Kidney epithelial cell (primary cell): ENCODE measurements at regions not wholly inside any gene's neighbourhood (a gene's known extent, or its start where the extent isn't known, plus 50 kb on each side); places are given as distances from the start of the nearest gene placed in this dataset.

ENCODE experiments used
- DNase-seq: peaks from one replicate; pipeline ENCODE4 v3.0.0-alpha.2; 2010; ENCODE audit warnings: low read depth
- H3K27me3 ChIP-seq: 2 replicates; pipeline ENCODE4 v1.6.0; 2011; ENCODE audit warnings: low read length; ENCODE audit not compliant: control insufficient read depth, insufficient read depth
- H3K36me3 ChIP-seq: 2 replicates; pipeline ENCODE4 v1.5.1; 2011; ENCODE audit warnings: low read length; ENCODE audit not compliant: control insufficient read depth, insufficient read depth
- H3K4me3 ChIP-seq: 2 replicates; pipeline ENCODE4 v1.5.1; 2011; ENCODE audit warnings: low read depth, mild to moderate bottlenecking, control low read depth, low read length
- TF ChIP-seq, protein P1 (sequence below): IDR thresholded peaks from 2 replicates; pipeline ENCODE4 v1.5.1; 2011; ENCODE audit warnings: mild to moderate bottlenecking, moderate library complexity, low read length, control low read depth, inconsistent platforms; ENCODE audit not compliant: insufficient read depth, poor library complexity, severe bottlenecking

DNA sequence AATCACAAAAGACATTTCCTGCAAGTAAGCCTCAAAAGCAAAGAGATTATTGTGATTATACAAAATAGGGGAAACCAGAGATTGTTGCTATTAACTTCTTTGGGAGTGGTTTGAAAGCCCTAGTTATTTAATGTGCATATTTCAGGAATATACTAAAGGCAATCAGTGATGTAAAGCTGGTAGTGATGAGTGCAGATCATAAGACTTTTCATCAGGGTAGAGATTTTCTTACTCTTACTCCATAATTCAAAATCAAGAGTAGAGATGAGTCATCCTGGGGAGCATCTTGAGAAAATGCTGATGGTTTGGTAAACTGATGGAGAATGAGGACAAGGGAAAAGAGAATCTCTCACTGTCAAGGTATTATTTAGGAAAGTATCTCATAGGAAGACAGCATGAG, 309.5 kb downstream of the FBXO15 start:
- no peak for DNase-seq
- TF ChIP-seq, protein P1, sequence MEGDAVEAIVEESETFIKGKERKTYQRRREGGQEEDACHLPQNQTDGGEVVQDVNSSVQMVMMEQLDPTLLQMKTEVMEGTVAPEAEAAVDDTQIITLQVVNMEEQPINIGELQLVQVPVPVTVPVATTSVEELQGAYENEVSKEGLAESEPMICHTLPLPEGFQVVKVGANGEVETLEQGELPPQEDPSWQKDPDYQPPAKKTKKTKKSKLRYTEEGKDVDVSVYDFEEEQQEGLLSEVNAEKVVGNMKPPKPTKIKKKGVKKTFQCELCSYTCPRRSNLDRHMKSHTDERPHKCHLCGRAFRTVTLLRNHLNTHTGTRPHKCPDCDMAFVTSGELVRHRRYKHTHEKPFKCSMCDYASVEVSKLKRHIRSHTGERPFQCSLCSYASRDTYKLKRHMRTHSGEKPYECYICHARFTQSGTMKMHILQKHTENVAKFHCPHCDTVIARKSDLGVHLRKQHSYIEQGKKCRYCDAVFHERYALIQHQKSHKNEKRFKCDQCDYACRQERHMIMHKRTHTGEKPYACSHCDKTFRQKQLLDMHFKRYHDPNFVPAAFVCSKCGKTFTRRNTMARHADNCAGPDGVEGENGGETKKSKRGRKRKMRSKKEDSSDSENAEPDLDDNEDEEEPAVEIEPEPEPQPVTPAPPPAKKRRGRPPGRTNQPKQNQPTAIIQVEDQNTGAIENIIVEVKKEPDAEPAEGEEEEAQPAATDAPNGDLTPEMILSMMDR, result no peak

DNA sequence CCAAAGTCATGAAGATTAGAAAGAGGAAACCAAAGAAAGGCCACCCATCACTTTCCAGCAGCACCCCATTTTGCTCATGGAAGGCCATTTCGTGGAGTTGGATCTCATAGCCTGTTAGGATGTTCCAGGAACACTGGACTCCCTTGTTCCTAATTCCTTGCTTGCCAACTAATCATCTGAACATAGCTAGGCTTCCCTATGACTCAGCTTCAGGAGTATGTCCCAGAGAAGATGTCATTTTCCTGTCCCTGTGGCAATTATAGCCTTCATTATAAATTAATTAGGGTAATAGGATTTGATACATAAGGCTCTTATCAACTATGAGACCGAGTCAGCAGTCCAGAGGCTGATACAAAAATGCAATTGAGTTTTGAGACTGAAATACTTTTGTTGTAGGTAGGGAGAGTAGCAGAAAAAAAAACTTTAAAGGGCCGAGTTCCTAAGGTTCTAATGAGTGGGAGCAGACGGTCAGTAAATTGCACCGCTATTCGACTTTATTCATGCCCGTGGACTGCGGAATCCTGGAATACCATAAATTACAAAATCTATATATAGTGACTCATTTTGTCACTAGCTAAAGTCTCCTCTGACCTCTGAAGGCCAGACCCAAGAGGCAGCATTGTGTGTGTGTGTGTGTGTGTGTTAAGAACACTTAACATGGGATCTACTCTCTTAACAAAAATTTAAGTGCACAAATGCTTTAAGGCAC, 311.8 kb downstream of the FBXO15 start:
- Histone ChIP-seq H3K36me3 (no peaks in the 10 kb centered on the region), H3K27me3 (no peaks in the 10 kb centered on the region), H3K4me3 (no peak overlapping the region)
- no peak for DNase-seq
- TF ChIP-seq, protein P1, result no peak

More for the DNA sequence above, 309.5 kb downstream of the FBXO15 start:
- H3K27me3 ChIP-seq, result no peaks in the 10 kb centered on the region
- H3K4me3 ChIP-seq, result no peak overlapping the region
- no peaks in the 10 kb centered on the region for H3K36me3 ChIP-seq

DNA sequence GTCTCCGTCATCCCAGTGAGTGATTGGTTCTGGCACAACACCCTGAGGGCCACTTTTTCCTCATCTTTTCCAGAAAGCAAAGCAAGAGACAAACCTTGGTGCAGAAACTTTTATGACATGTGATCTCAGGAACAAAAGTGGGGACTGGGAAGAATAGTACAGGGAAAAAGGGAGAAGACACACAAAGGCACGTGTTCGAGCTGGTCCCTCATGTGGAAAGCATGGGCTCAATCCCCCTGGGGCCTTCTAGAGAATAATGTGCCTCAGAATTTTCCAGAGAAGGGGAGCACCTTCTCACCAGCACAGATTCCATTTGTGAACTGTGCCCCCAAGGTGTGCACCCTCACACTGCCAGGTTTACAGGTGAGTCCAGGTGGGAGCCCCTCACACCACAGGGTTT, 312.6 kb downstream of the FBXO15 start:
- no peak overlapping the region for H3K4me3 ChIP-seq
- H3K36me3 ChIP-seq, result no peaks in the 10 kb centered on the region
- no peaks in the 10 kb centered on the region for H3K27me3 ChIP-seq
- TF ChIP-seq, protein P1, result no peak
- no peak for DNase-seq

DNA sequence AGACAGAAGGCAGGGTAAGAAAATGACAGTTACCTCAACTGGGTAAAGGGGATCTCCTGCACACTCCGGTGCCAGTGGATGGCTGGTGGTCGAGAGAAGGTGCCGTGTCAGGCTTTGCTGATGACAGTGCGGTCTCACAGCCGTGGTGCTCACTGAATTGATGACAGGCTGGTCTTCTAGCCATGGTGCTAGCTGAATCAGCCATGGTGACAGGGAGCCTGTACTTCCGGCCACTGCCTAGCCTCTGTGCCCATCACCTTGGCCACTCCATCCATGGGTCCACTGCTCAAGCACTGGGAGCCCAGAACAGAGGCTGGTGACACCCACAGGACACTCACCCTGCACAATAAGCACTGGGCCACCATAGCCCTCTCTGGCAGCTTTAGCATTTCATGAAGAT, 315.9 kb downstream of the FBXO15 start:
- DNase-seq, result no peak
- TF ChIP-seq, protein P1, result no peak
- Histone ChIP-seq H3K4me3 (no peak overlapping the region), H3K36me3 (no peaks in the 10 kb centered on the region), H3K27me3 (no peaks in the 10 kb centered on the region)

DNA sequence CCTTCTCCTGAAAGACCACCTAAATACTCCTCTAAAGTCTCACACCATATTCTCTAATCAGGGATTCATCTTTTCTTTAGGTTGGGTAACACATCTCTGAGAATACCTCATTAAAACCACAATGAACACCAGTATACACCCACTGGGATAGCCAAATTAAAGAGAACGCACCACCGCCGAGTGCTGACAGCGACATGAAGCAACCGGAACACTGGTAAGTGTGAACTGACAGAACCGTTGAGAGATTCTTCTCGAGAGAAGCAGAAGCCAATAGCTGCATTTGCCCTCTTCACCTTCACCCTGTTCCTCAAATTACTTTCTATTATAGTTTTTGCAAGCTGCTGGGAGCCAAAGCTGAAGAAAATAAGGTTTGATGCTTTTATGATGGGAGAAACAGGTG, 318.5 kb downstream of the FBXO15 start:
- H3K36me3 ChIP-seq, result no peaks in the 10 kb centered on the region
- TF ChIP-seq, protein P1, result no peak
- no peak for DNase-seq
- no peak overlapping the region for H3K4me3 ChIP-seq
- H3K27me3 ChIP-seq, result no peaks in the 10 kb centered on the region

DNA sequence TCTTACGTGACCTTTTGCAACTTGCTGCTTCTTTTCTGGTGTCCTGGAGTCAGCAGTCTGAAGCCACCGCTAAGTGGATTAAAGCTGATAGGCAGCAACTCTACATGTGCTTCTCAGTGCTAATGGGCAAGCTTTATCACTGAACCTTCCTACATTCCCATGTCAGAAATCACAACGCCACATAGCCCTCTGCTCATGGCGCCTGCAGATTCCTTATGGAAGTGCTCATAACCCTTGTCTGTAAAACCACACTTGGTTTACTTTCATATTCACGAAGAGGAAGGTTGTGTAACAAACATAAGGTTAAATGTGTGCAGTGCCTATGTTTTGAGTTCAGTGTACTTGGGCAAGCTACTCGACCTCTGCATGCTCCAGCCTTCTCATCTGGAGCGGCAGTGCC, 319.8 kb downstream of the FBXO15 start:
- Histone ChIP-seq H3K4me3 (no peak overlapping the region), H3K27me3 (no peaks in the 10 kb centered on the region), H3K36me3 (no peaks in the 10 kb centered on the region)
- no peak for DNase-seq
- TF ChIP-seq, protein P1, result no peak
